Rectal smooth muscle tissue (tissue), 1 donor: ENCODE measurements at regions not wholly inside any gene's neighbourhood (a gene's known extent, or its start where the extent isn't known, plus 50 kb on each side); places are given as distances from the start of the nearest gene placed in this dataset.
"Not testable (repeated sequence)": the region's sequence is repeated elsewhere in the genome, so short reads cannot be mapped to it uniquely, and the experiment has no call there.

Experiments
- H3K27ac ChIP-seq: one replicate; pipeline ENCODE4 v1.7.0; 2013; ENCODE audit warnings: low read depth, low read length, inconsistent platforms
- H3K27me3 ChIP-seq: one replicate; pipeline ENCODE4 v1.7.0; 2013; ENCODE audit warnings: low read length; ENCODE audit not compliant: control insufficient read depth, insufficient read depth
- H3K36me3 ChIP-seq: one replicate; pipeline ENCODE4 v1.7.0; 2013; ENCODE audit warnings: low read length; ENCODE audit not compliant: control insufficient read depth, insufficient read depth
- H3K4me1 ChIP-seq: one replicate; pipeline ENCODE4 v1.7.0; 2013; ENCODE audit warnings: low read length; ENCODE audit not compliant: control insufficient read depth, insufficient read depth
- H3K4me3 ChIP-seq: one replicate; pipeline ENCODE4 v1.7.0; 2013; ENCODE audit warnings: low read length
- H3K9ac ChIP-seq: one replicate; pipeline ENCODE4 v1.7.0; 2013; ENCODE audit warnings: low read length

DNA sequence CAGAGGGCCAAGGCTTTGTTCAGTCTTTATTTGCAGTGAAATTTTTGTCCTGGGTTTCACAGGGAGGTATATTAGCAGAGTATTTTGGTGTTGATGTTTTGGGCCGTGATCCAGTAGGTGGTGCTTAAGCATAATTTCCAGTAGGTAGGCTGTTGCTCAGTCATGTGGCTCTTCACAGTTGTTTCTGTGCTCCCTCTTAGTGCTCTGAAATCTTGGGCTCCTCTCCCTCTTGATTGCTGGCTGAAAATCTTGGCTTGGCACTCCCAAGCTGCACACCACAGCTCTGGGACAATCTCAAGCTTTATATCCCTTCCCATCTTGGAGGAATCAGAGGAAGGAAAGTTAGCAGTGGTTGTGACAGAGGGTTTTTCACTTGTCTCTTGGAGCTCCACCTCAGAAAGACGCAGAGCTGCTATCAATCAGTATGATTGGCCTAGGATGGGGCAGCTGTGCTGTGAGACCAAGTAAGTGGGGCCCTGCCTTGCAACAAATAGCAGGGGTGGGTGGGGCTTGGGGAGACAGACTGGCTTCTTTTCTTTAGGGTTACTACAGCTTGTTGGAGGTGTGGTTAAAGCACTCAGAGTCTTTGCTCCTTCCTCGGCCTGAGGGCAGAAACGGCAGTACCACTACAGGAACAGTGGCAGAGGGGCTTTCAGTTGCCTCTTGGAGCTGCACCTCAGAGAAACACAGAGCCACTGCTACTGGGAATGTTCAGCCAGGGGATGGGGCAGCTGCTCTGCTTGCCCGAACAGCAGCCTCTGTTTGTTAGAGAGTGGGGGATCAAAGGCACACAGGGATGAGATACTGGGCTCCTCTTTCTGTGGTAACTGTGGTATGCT lies 627.0 kb downstream of the SI start:
- Histone ChIP-seq H3K27me3 (no peaks in the 10 kb centered on the region), H3K4me1 (no peaks in the 10 kb centered on the region), H3K36me3 (no peaks in the 10 kb centered on the region), H3K9ac (no peak overlapping the region), H3K4me3 (no peak overlapping the region), H3K27ac (peak overlapping the region; percentile 7)

DNA sequence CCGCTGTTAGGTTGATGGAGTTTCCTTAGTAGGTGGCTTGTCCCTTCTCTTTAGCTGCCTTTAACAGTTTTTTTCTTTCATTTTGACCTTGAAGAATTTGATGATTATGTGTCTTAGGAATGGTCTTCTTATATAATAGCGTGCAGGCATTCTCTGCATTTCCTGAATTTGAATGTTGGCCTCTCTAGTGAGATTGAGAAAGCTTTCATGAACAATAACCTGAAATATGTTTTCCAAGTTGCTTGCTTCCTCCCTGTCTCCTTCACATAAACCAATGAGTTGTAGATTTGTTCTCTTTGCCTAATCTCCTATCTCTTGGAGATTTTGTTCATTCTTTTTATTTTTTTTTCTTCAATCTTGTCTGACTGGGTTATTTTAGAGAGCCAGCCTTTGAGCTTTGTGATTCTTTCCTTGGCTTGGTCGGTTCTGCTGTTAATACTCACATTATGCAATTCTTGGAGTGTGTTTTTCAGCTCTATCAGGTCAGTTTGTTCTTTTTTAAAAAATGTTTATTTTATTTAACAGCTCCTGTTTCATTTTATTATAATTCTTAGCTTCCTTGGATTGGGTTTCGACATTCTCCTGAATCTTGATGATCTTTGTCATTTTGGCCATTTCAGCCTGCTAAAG lies 627.9 kb downstream of the SI start:
- no peaks in the 10 kb centered on the region for H3K36me3 ChIP-seq
- H3K27me3 ChIP-seq, result no peaks in the 10 kb centered on the region
- no peak overlapping the region for H3K4me3 ChIP-seq
- H3K4me1 ChIP-seq, result no peaks in the 10 kb centered on the region
- no peak overlapping the region for H3K27ac ChIP-seq
- H3K9ac ChIP-seq, result no peak overlapping the region

DNA sequence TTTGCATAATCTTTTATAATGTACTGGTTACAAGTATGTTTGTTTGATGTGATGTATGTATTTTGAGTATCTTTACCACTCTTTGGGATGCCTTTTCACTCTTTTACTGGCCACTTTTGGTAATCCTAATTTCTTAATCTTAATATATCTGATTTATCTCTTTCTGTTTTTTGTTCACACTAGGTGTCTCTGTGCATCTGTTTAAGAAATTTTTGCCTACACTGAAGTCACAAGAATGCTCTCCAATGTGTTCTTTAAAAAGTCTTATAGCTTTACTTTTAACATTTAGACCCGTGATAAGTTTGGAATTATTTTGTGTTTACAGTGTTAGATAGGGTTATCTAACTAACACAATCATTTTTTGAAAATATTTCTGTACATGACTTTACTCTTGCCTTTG lies 659.1 kb downstream of the SI start:
- no peak overlapping the region for H3K27ac ChIP-seq
- no peak overlapping the region for H3K4me3 ChIP-seq
- H3K27me3 ChIP-seq, result no peaks in the 10 kb centered on the region
- H3K4me1 ChIP-seq, result no peaks in the 10 kb centered on the region
- no peak overlapping the region for H3K9ac ChIP-seq
- H3K36me3 ChIP-seq, result no peaks in the 10 kb centered on the region

DNA sequence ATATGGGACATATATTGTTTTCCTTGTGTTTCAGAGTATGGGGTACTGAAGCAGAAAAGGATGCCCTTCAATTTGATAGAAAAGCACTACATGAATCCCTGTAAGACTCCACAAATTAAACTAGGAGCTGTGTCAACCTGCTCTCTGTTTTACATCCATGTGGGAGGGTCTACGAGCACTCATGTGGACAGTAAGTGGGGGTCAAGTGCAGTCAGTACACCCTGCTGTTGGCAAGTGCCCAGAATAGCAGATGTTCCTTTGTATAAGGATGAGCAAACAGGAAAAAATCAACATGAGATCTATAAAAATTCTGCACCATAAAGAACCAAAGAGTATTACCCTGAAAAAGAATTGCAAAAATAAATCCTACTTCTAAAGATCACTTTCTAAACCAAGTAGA lies 659.9 kb downstream of the SI start:
- no peaks in the 10 kb centered on the region for H3K36me3 ChIP-seq
- H3K9ac ChIP-seq, result no peak overlapping the region
- no peaks in the 10 kb centered on the region for H3K4me1 ChIP-seq
- no peak overlapping the region for H3K4me3 ChIP-seq
- H3K27ac ChIP-seq, result no peak overlapping the region
- H3K27me3 ChIP-seq, result no peaks in the 10 kb centered on the region

DNA sequence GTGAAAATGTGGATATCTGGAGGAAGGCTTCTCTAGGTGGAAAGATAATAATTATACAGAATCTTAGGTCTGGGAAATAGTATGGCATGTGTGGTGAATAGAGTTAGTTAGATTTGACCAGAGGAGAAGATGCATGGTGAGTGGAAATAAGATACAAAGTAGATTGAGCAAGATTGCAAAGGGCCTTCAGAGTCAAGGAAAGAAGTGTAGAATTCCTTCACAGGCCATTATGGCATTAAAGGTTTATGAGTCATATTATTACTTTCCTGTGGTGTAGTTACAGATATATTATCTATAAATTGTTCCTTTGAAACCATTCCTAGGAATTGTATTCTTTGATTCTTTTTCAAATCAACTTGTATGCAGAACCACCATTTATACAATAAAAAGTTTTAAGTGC lies 660.3 kb downstream of the SI start:
- no peak overlapping the region for H3K27ac ChIP-seq
- H3K4me1 ChIP-seq, result no peaks in the 10 kb centered on the region
- H3K27me3 ChIP-seq, result no peaks in the 10 kb centered on the region
- no peak overlapping the region for H3K4me3 ChIP-seq
- no peaks in the 10 kb centered on the region for H3K36me3 ChIP-seq
- no peak overlapping the region for H3K9ac ChIP-seq

DNA sequence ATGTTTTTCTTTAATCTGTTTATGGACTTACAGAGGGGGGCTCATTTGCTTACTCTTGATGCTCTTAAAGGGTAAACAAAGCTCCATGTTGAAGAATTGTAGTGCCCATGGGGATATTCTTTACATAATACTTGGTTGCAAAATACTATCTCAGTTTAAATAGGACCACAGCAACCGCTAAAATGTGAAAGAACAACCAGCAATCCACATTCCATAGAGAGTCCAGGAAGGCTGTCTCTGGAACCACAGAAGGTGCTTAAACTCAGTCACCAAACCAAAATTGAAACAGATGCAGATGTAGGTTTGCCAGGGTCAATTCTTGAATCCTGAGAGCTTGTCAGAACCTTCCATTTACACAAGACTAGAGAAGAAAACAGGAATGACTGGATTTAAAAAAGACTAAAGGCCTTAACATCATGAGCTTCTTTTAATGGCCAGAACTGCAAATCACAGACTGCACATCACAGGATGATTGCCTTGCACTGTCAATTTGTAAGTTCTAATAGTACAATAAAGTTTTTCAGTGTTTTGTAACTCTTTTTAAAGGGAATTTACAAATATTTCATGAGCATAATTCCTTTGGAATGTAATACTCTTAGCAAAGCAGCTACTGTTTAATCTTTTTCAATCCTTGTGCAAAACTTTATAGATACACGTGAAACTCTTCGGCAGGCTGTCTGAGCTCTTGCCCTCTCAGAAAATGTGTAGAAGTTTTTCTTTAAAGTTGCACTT lies 661.6 kb downstream of the SI start:
- Histone ChIP-seq H3K27me3 (no peaks in the 10 kb centered on the region), H3K4me3 (no peak overlapping the region), H3K36me3 (no peaks in the 10 kb centered on the region), H3K9ac (no peak overlapping the region), H3K27ac (no peak overlapping the region), H3K4me1 (no peaks in the 10 kb centered on the region)

DNA sequence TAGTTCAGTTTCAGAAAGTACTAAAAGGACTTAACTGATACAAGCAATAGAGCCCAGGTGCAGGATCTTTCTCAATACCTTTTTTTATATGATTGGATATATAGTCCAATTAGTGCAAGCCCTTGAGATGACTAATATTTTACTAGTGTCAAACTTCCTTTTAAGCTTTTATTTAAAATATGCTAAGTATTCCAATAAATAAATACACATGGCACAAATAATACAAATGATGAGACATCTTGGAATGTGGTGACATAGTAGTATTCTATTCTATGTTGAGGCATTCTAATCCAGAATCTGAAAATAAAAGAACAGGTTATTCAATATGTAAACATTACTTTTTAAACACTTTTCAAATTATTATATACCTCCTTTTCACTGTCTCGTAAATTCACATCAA lies 670.0 kb downstream of the SI start:
- Histone ChIP-seq H3K36me3 (no peaks in the 10 kb centered on the region), H3K9ac (no peak overlapping the region), H3K4me1 (no peaks in the 10 kb centered on the region), H3K27me3 (no peaks in the 10 kb centered on the region), H3K4me3 (no peak overlapping the region), H3K27ac (no peak overlapping the region)

DNA sequence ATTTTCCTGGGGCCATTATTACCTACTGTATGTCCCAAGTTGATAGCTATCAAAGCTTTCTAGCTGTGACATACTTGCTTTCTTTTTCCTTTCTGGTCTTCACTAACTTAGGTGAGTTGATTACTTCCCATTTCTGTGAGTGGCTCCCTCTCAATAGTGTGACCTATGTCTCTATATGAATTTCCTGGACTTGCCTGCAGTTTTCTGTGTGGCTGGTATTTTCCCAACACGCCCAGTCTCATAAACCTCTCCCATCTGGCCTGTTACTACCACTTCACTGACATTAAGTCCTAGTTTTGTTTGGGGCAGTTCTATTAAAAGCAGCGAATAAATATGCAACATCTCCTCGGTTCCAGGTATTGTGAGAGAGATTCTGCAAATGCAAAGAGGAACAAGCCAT lies 671.2 kb downstream of the SI start:
- no peaks in the 10 kb centered on the region for H3K4me1 ChIP-seq
- no peak overlapping the region for H3K9ac ChIP-seq
- no peak overlapping the region for H3K27ac ChIP-seq
- no peak overlapping the region for H3K4me3 ChIP-seq
- no peaks in the 10 kb centered on the region for H3K27me3 ChIP-seq
- H3K36me3 ChIP-seq, result no peaks in the 10 kb centered on the region

DNA sequence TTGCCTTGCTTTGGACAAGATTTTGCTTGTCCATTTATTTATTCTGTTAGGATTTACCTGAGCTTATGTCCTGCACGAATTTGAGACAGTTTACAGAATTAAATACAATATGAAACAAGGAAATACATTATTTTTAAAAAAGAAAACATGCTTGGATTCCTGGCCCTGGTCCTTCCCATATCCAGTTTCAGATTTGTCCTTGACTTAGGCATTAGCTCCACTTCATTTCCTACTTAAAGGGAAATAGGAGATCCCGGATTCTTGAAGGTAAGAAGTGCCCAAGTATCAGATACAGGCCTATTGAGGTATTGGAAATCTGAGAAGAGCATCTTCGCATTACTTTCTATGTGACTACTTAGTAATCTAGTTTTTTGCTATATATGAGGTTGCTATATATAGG lies 672.0 kb downstream of the SI start:
- no peak overlapping the region for H3K4me3 ChIP-seq
- H3K9ac ChIP-seq, result no peak overlapping the region
- H3K27ac ChIP-seq, result no peak overlapping the region
- no peaks in the 10 kb centered on the region for H3K4me1 ChIP-seq
- no peaks in the 10 kb centered on the region for H3K36me3 ChIP-seq
- no peaks in the 10 kb centered on the region for H3K27me3 ChIP-seq

DNA sequence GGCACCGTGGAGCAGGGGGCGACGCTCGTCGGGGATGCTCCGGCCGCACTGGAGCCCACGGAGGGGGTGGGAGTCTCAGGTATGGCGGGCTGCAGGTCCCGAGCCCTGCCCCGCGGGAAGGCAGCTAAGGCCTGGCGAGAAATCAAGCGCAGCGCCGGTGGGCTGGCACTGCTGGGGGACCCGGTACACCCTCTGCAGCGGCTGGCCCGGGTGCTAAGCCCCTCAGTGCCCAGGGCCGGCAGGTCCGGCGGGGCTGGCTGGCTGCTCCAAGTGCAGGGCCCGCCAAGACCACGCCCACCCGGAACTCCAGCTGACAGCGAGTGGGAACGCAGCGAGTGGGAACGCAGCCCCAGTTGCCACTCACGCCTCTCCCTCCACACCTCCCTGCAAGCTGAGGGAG lies 676.4 kb downstream of the SI start:
- Histone ChIP-seq H3K4me3 (no peak overlapping the region), H3K27me3 (no peaks in the 10 kb centered on the region), H3K36me3 (no peaks in the 10 kb centered on the region), H3K9ac (no peak overlapping the region), H3K4me1 (no peaks in the 10 kb centered on the region), H3K27ac (no peak overlapping the region)

DNA sequence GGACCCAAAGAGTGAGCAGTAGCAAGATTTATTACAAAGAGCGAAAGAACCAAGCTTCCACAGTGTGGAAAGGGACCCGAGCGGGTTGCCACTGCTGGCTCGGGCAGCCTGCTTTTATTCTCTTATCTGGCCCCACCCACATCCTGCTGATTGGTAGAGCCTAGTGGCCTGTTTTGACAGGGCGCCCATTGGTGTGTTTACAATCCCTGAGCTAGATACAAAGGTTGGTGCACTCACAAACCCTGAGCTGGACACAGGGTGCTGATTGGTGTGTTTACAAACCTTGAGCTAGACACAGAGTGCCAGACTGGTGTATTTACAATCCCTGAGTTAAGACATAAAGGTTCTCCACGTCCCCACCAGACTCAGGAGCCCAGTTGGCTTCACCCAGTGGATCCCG lies 676.9 kb downstream of the SI start:
- H3K36me3 ChIP-seq, H3K27ac ChIP-seq, H3K4me1 ChIP-seq, H3K27me3 ChIP-seq, H3K9ac ChIP-seq, H3K4me3 ChIP-seq: not testable (repeated sequence)

DNA sequence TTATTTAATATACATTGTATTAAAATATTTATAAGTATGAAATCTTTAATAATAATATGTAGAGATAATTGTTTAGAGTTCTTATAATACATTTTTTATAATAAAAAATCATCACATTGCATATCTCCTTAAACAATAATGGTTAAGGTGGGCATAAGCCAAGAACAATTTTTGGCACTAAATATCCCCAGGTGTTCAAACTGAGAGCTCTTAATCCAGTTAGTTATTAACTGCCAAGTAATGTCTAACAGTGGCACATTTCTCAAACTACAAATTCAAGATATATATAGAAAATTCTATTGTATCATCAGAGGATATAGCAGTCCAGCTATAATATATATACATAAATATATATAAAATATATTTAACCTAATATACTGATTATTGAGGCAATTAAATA lies 680.8 kb downstream of the SI start:
- H3K9ac ChIP-seq, result no peak overlapping the region
- no peaks in the 10 kb centered on the region for H3K36me3 ChIP-seq
- no peaks in the 10 kb centered on the region for H3K27me3 ChIP-seq
- no peak overlapping the region for H3K4me3 ChIP-seq
- no peaks in the 10 kb centered on the region for H3K4me1 ChIP-seq
- H3K27ac ChIP-seq, result no peak overlapping the region
